CD4-positive, alpha-beta memory T cell (primary cell): ENCODE measurements at regions not wholly inside any gene's neighbourhood (a gene's known extent, or its start where the extent isn't known, plus 50 kb on each side); places are given as distances from the start of the nearest gene placed in this dataset.

Source experiments
- CTCF ChIA-PET: fragments of 350-600 bp; sonication (Branson Sonifier 250); formaldehyde crosslinking; loops from one replicate; lab custom pipeline; 2021; ENCODE audit warnings: inconsistent platforms; ENCODE audit not compliant: partially characterized antibody; lab: Charles Lee
- POLR2A ChIA-PET: fragments of 350-600 bp; sonication (Branson Sonifier 250); formaldehyde crosslinking; loops from one replicate; lab custom pipeline; 2021; ENCODE audit not compliant: partially characterized antibody; lab: Charles Lee
- DNase-seq, 5 donors: peaks; one replicate each; pipeline versions ENCODE4 v3.0.0 to v3.0.0-alpha.2; 2020 to 2022; ENCODE audit warnings: mixed read lengths in 1 of 5
- H3K27ac ChIP-seq: one replicate; pipeline ENCODE4 v1.7.0; 2013; ENCODE audit warnings: low read depth, low read length
- H3K27me3 ChIP-seq: 2 replicates; pipeline ENCODE4 v1.7.0; 2013; ENCODE audit warnings: mild to moderate bottlenecking, low read length, moderate library complexity; ENCODE audit not compliant: insufficient read depth
- H3K36me3 ChIP-seq: 2 replicates; pipeline ENCODE4 v1.7.0; 2013; ENCODE audit warnings: mild to moderate bottlenecking, low read length, moderate library complexity; ENCODE audit not compliant: insufficient read depth
- H3K4me1 ChIP-seq: 2 replicates; pipeline ENCODE4 v1.7.0; 2013; ENCODE audit warnings: mild to moderate bottlenecking, low read length, moderate library complexity; ENCODE audit not compliant: insufficient read depth
- H3K4me3 ChIP-seq, 2 donors: one replicate each; pipeline ENCODE4 v1.7.0; 2013; ENCODE audit warnings: low read length in 2 of 2, mild to moderate bottlenecking in 1 of 2
- H3K9me3 ChIP-seq, 2 donors: one replicate each; pipeline ENCODE4 v1.7.0; 2013; ENCODE audit warnings: low read length in 2 of 2, control low read depth in 1 of 2; ENCODE audit not compliant: control insufficient read depth in 1 of 2
- H3K27ac Mint-ChIP-seq, 7 donors: one replicate each; pipeline ENCODE4 v1.8.0; 2020 to 2021; ENCODE audit warnings: mixed read lengths in 7 of 7, mild to moderate bottlenecking in 6 of 7, inconsistent platforms in 3 of 7, moderate library complexity in 3 of 7
- H3K27me3 Mint-ChIP-seq, 2 donors: one replicate each; pipeline ENCODE4 v1.8.0; 2020 to 2021; ENCODE audit warnings: mixed read lengths in 2 of 2
- H3K36me3 Mint-ChIP-seq, 2 donors: one replicate each; pipeline ENCODE4 v1.8.0; 2020 to 2021; ENCODE audit warnings: mixed read lengths in 2 of 2, inconsistent platforms in 1 of 2, mild to moderate bottlenecking in 1 of 2
- H3K4me1 Mint-ChIP-seq, 4 donors: one replicate each; pipeline ENCODE4 v1.8.0; 2020 to 2021; ENCODE audit warnings: mixed read lengths in 4 of 4, mild to moderate bottlenecking in 1 of 4
- H3K4me3 Mint-ChIP-seq, 8 donors: one replicate each; pipeline ENCODE4 v1.8.0; 2020 to 2021; ENCODE audit warnings: mixed read lengths in 8 of 8, mild to moderate bottlenecking in 7 of 8, moderate library complexity in 6 of 8, inconsistent platforms in 3 of 8
- H3K9me3 Mint-ChIP-seq, 8 donors: one replicate each; pipeline ENCODE4 v1.8.0; 2020 to 2021; ENCODE audit warnings: mixed read lengths in 8 of 8, mild to moderate bottlenecking in 5 of 8, inconsistent platforms in 3 of 8, moderate library complexity in 1 of 8
- intact Hi-C: fragments of 100-400 bp; cut with micrococcal nuclease; formaldehyde crosslinking; loops from one replicate; pipeline ENCODE4 v1.15.1; 2023

GRCh38 chr1:38577937-38578270 is 281.7 kb downstream of the RRAGC start:
- CTCF ChIA-PET, result no interaction called here
- Mint-ChIP-seq H3K36me3 (no peaks in the 10 kb centered on the region), H3K9me3 (peaks cover 0 to 3% (median 0%) of the 10 kb centered on the region in 8 donors), H3K4me1 (peaks cover 2 to 10% (median 5%) of the 10 kb centered on the region in 4 donors), H3K27ac (peak overlapping the region in 1 of 7 donors; percentile 69), H3K27me3 (peaks cover 27 to 38% of the 10 kb centered on the region in 2 donors), H3K4me3 (peak overlapping the region in 5 of 8 donors; percentile 18 to 47 (median 33))
- intact Hi-C loops, result no loop called here
- H3K27ac ChIP-seq, result no peak overlapping the region
- DNase-seq, result no peak
- POLR2A ChIA-PET, result interaction anchor here (0.6 kb wide), 1 partner anchor 37 kb away, joined by 3 read pairs; no protein-coding TSS in a partner anchor
- peaks cover 10% of the 10 kb centered on the region for H3K27me3 ChIP-seq
- H3K4me1 ChIP-seq, result no peaks in the 10 kb centered on the region
- H3K9me3 ChIP-seq, result no peaks in the 10 kb centered on the region
- no peaks in the 10 kb centered on the region for H3K36me3 ChIP-seq
- H3K4me3 ChIP-seq, result no peak overlapping the region

GRCh38 chr1:38577385-38577784 is 282.2 kb downstream of the RRAGC start:
- H3K4me3 Mint-ChIP-seq, result peak overlapping the region in 2 of 8 donors; percentile 16 to 29
- CTCF ChIA-PET, result no interaction called here
- peaks cover 0 to 3% (median 0%) of the 10 kb centered on the region in 8 donors for H3K9me3 Mint-ChIP-seq
- H3K27me3 Mint-ChIP-seq, result peaks cover 23 to 36% of the 10 kb centered on the region in 2 donors
- no peak overlapping the region for H3K27ac Mint-ChIP-seq
- POLR2A ChIA-PET, result interaction anchor here (0.6 kb wide), 1 partner anchor 36 kb away, joined by 3 read pairs; no protein-coding TSS in a partner anchor
- no peaks in the 10 kb centered on the region for H3K36me3 Mint-ChIP-seq
- Histone ChIP-seq H3K4me1 (no peaks in the 10 kb centered on the region), H3K27ac (no peak overlapping the region), H3K27me3 (peaks cover 10% of the 10 kb centered on the region), H3K4me3 (no peak overlapping the region), H3K9me3 (no peaks in the 10 kb centered on the region), H3K36me3 (no peaks in the 10 kb centered on the region)
- intact Hi-C loops, result no loop called here
- H3K4me1 Mint-ChIP-seq, result peaks cover 2 to 10% (median 5%) of the 10 kb centered on the region in 4 donors
- DNase-seq, result no peak

- no peaks in the 10 kb centered on the region for H3K9me3 ChIP-seq
- Mint-ChIP-seq H3K27me3 (peaks cover 25 to 39% of the 10 kb centered on the region in 2 donors), H3K4me3 (no peak overlapping the region), H3K36me3 (no peaks in the 10 kb centered on the region), H3K4me1 (peaks cover 2 to 10% (median 6%) of the 10 kb centered on the region in 4 donors), H3K27ac (no peak overlapping the region), H3K9me3 (no peaks in the 10 kb centered on the region)
- ChIA-PET POLR2A (no interaction called here), CTCF (interaction anchor here (1.5 kb wide), 1 partner anchor 10 kb away, joined by 6 read pairs; no protein-coding TSS in a partner anchor)
- H3K36me3 ChIP-seq, result no peaks in the 10 kb centered on the region
- no peaks in the 10 kb centered on the region for H3K4me1 ChIP-seq
- H3K27me3 ChIP-seq, result peaks cover 10% of the 10 kb centered on the region
- H3K4me3 ChIP-seq, result no peak overlapping the region
- DNase-seq, result no peak
- intact Hi-C loops, result no loop called here
- H3K27ac ChIP-seq, result no peak overlapping the region
Measured at GRCh38 chr1:38576241-38576640, 283.3 kb downstream of the RRAGC start.

GRCh38 chr1:38571726-38572125 is 287.8 kb downstream of the RRAGC start:
- peaks cover 0 to 4% (median under 1%) of the 10 kb centered on the region in 4 donors for H3K4me1 Mint-ChIP-seq
- H3K4me3 Mint-ChIP-seq, result no peak overlapping the region
- Histone ChIP-seq H3K9me3 (no peaks in the 10 kb centered on the region), H3K4me3 (no peak overlapping the region), H3K36me3 (no peaks in the 10 kb centered on the region), H3K4me1 (no peaks in the 10 kb centered on the region), H3K27ac (no peak overlapping the region), H3K27me3 (no peaks in the 10 kb centered on the region)
- DNase-seq, result no peak
- H3K9me3 Mint-ChIP-seq, result no peaks in the 10 kb centered on the region
- ChIA-PET POLR2A (interaction anchor here (1.0 kb wide), 1 partner anchor 12 kb away, joined by 3 read pairs; no protein-coding TSS in a partner anchor), CTCF (interaction anchor here (1.5 kb wide), 1 partner anchor 13 kb away, joined by 4 read pairs; no protein-coding TSS in a partner anchor)
- peaks cover 6 to 13% of the 10 kb centered on the region in 2 donors for H3K27me3 Mint-ChIP-seq
- no peaks in the 10 kb centered on the region for H3K36me3 Mint-ChIP-seq
- no peak overlapping the region for H3K27ac Mint-ChIP-seq
- intact Hi-C loops, result no loop called here

- intact Hi-C loops, result no loop called here
- H3K36me3 ChIP-seq, result no peaks in the 10 kb centered on the region
- peaks cover 9 to 13% of the 10 kb centered on the region in 2 donors for H3K27me3 Mint-ChIP-seq
- POLR2A ChIA-PET, result no interaction called here
- no peaks in the 10 kb centered on the region for H3K9me3 ChIP-seq
- no peaks in the 10 kb centered on the region for H3K27me3 ChIP-seq
- no peak overlapping the region for H3K4me3 Mint-ChIP-seq
- no peaks in the 10 kb centered on the region for H3K9me3 Mint-ChIP-seq
- CTCF ChIA-PET, result no interaction called here
- H3K4me1 ChIP-seq, result no peaks in the 10 kb centered on the region
- DNase-seq, result no peak
- no peak overlapping the region for H3K4me3 ChIP-seq
- H3K4me1 Mint-ChIP-seq, result peaks cover 0 to 4% (median under 1%) of the 10 kb centered on the region in 4 donors
- H3K27ac Mint-ChIP-seq, result no peak overlapping the region
- no peaks in the 10 kb centered on the region for H3K36me3 Mint-ChIP-seq
- H3K27ac ChIP-seq, result no peak overlapping the region
Measured at GRCh38 chr1:38570657-38570975, 289.0 kb downstream of the RRAGC start.

- Histone ChIP-seq H3K27me3 (no peaks in the 10 kb centered on the region), H3K36me3 (no peaks in the 10 kb centered on the region), H3K27ac (no peak overlapping the region), H3K9me3 (no peaks in the 10 kb centered on the region), H3K4me3 (no peak overlapping the region), H3K4me1 (no peaks in the 10 kb centered on the region)
- Mint-ChIP-seq H3K4me1 (peaks cover 0 to 4% (median under 1%) of the 10 kb centered on the region in 4 donors), H3K36me3 (no peaks in the 10 kb centered on the region), H3K9me3 (no peaks in the 10 kb centered on the region), H3K27me3 (peaks cover 10 to 15% of the 10 kb centered on the region in 2 donors), H3K27ac (no peak overlapping the region), H3K4me3 (no peak overlapping the region)
- ChIA-PET CTCF (no interaction called here), POLR2A (no interaction called here)
- intact Hi-C loops, result no loop called here
- no peak for DNase-seq
Measured at GRCh38 chr1:38569932-38570656, 289.5 kb downstream of the RRAGC start.

GRCh38 chr1:38568061-38568857 is 291.3 kb downstream of the RRAGC start:
- Mint-ChIP-seq H3K4me1 (peaks cover 9 to 15% (median 12%) of the 10 kb centered on the region in 4 donors), H3K27ac (no peak overlapping the region), H3K36me3 (no peaks in the 10 kb centered on the region), H3K27me3 (peaks cover 20 to 25% of the 10 kb centered on the region in 2 donors), H3K4me3 (no peak overlapping the region), H3K9me3 (no peaks in the 10 kb centered on the region)
- DNase-seq, result no peak
- ChIA-PET CTCF (no interaction called here), POLR2A (interaction anchor here (0.7 kb wide), 1 partner anchor 9 kb away, joined by 3 read pairs; no protein-coding TSS in a partner anchor)
- no peak overlapping the region for H3K4me3 ChIP-seq
- H3K27me3 ChIP-seq, result peaks cover 3% of the 10 kb centered on the region
- H3K4me1 ChIP-seq, result peaks cover 5% of the 10 kb centered on the region
- intact Hi-C loops, result no loop called here
- H3K36me3 ChIP-seq, result no peaks in the 10 kb centered on the region
- no peaks in the 10 kb centered on the region for H3K9me3 ChIP-seq
- H3K27ac ChIP-seq, result no peak overlapping the region
